ENCODE measurements at regions not wholly inside any gene's neighbourhood (a gene's known extent, or its start where the extent isn't known, plus 50 kb on each side); places are given as distances from the start of the nearest gene placed in this dataset.

GRCh38 chr2:217070611-217071010, 210.7 kb upstream of the TNP1 start:
- CTCF ChIA-PET = no interaction called here
- Histone ChIP-seq H3K4me3 (ENCODE audit: low read depth, low read length) (no peak overlapping the region), H3K27me3 (ENCODE audit: control insufficient read depth, insufficient read depth, low read length) (no peaks in the 10 kb centered on the region), H3K36me3 (ENCODE audit: control insufficient read depth, insufficient read depth, low read length) (no peaks in the 10 kb centered on the region)
- DNase-seq (ENCODE audit: low read depth) = no peak
- POLR2A ChIA-PET = interaction anchor here (0.6 kb wide), 1 partner anchor 33 kb away, joined by 3 read pairs; no protein-coding TSS in a partner anchor
- no peak for TF ChIP-seq CTCF (IDR thresholded peaks at IDR 0.05; ENCODE audit: insufficient read depth, low read depth, low read length)

- TF ChIP-seq CTCF (IDR thresholded peaks at IDR 0.05; ENCODE audit: insufficient read depth, low read depth, low read length) = no peak
These were observed 210.2 kb upstream of the TNP1 start for GRCh38 chr2:217070043-217070430.

GRCh38 chr2:217069263-217070042, 209.6 kb upstream of the TNP1 start:
- TF ChIP-seq CTCF (IDR thresholded peaks at IDR 0.05; ENCODE audit: insufficient read depth, low read depth, low read length) = no peak
- Histone ChIP-seq H3K36me3 (ENCODE audit: control insufficient read depth, insufficient read depth, low read length) (no peaks in the 10 kb centered on the region), H3K27me3 (ENCODE audit: control insufficient read depth, insufficient read depth, low read length) (no peaks in the 10 kb centered on the region), H3K4me3 (ENCODE audit: low read depth, low read length) (no peak overlapping the region)
- no peak for DNase-seq (ENCODE audit: low read depth)
- CTCF ChIA-PET = no interaction called here
- POLR2A ChIA-PET = interaction anchor here (0.6 kb wide), 1 partner anchor 373 kb away, joined by 3 read pairs; no protein-coding TSS in a partner anchor

More at GRCh38 chr2:217070043-217070430, 210.2 kb upstream of the TNP1 start:
- no peak for DNase-seq (ENCODE audit: low read depth)
- no peak overlapping the region for H3K4me3 ChIP-seq (ENCODE audit: low read depth, low read length)
- H3K27me3 ChIP-seq (ENCODE audit: control insufficient read depth, insufficient read depth, low read length) = no peaks in the 10 kb centered on the region
- ChIA-PET POLR2A (interaction anchor here (0.6 kb wide), 2 partner anchors 34 to 374 kb away, joined by 3 read pairs; no protein-coding TSS in a partner anchor), CTCF (no interaction called here)
- no peaks in the 10 kb centered on the region for H3K36me3 ChIP-seq (ENCODE audit: control insufficient read depth, insufficient read depth, low read length)

GRCh38 chr2:217068677-217069250, 208.9 kb upstream of the TNP1 start:
- no peaks in the 10 kb centered on the region for H3K27me3 ChIP-seq (ENCODE audit: control insufficient read depth, insufficient read depth, low read length)
- no peak for TF ChIP-seq CTCF (IDR thresholded peaks at IDR 0.05; ENCODE audit: insufficient read depth, low read depth, low read length)
- POLR2A ChIA-PET = no interaction called here
- CTCF ChIA-PET = no interaction called here
- H3K36me3 ChIP-seq (ENCODE audit: control insufficient read depth, insufficient read depth, low read length) = no peaks in the 10 kb centered on the region
- DNase-seq (ENCODE audit: low read depth) = no peak
- no peak overlapping the region for H3K4me3 ChIP-seq (ENCODE audit: low read depth, low read length)

GRCh38 chr2:217067787-217068186, 207.9 kb upstream of the TNP1 start:
- Histone ChIP-seq H3K4me3 (ENCODE audit: low read depth, low read length) (no peak overlapping the region), H3K27me3 (ENCODE audit: control insufficient read depth, insufficient read depth, low read length) (no peaks in the 10 kb centered on the region), H3K36me3 (ENCODE audit: control insufficient read depth, insufficient read depth, low read length) (no peaks in the 10 kb centered on the region)
- POLR2A ChIA-PET = no interaction called here
- no peak for DNase-seq (ENCODE audit: low read depth)
- CTCF ChIA-PET = no interaction called here
- no peak for TF ChIP-seq CTCF (IDR thresholded peaks at IDR 0.05; ENCODE audit: insufficient read depth, low read depth, low read length)

Data from BJ (cell line).